Endothelial cell (in vitro differentiated cells): ENCODE measurements at regions not wholly inside any gene's neighbourhood (a gene's known extent, or its start where the extent isn't known, plus 50 kb on each side); places are given as distances from the start of the nearest gene placed in this dataset.

Experiments
- DNase-seq: peaks from one replicate; pipeline ENCODE4 v3.0.0; 2021; ENCODE audit warnings: low spot score
- H3K27ac Mint-ChIP-seq: one replicate; pipeline ENCODE4 v1.8.0; 2021; ENCODE audit warnings: mixed read lengths, inconsistent platforms; ENCODE audit not compliant: unreplicated experiment
- H3K27me3 Mint-ChIP-seq: one replicate; pipeline ENCODE4 v1.8.0; 2021; ENCODE audit warnings: mild to moderate bottlenecking, moderate library complexity, mixed read lengths, inconsistent platforms; ENCODE audit not compliant: unreplicated experiment
- H3K36me3 Mint-ChIP-seq: one replicate; pipeline ENCODE4 v1.8.0; 2021; ENCODE audit warnings: mild to moderate bottlenecking, low read depth, mixed read lengths, inconsistent platforms; ENCODE audit not compliant: unreplicated experiment
- H3K4me1 Mint-ChIP-seq: one replicate; pipeline ENCODE4 v1.8.0; 2021; ENCODE audit warnings: mild to moderate bottlenecking, mixed read lengths, inconsistent platforms; ENCODE audit not compliant: unreplicated experiment
- H3K4me3 Mint-ChIP-seq: one replicate; pipeline ENCODE4 v1.8.0; 2021; ENCODE audit warnings: mild to moderate bottlenecking, mixed read lengths, inconsistent platforms; ENCODE audit not compliant: unreplicated experiment
- H3K9me3 Mint-ChIP-seq: one replicate; pipeline ENCODE4 v1.8.0; 2021; ENCODE audit warnings: mixed read lengths, inconsistent platforms; ENCODE audit not compliant: unreplicated experiment
- CTCF ChIP-seq: fragments of 200-600 bp; sonication (generic); IDR thresholded peaks from one replicate; pipeline ENCODE4 v1.5.0; 2021; ENCODE audit warnings: antibody characterized with exemption; ENCODE audit not compliant: unreplicated experiment

GRCh38 chr5:35483780-35484179 is 133.9 kb upstream of the SPEF2 start:
- peaks cover 9% of the 10 kb centered on the region for H3K4me1 Mint-ChIP-seq
- no peak overlapping the region for H3K27ac Mint-ChIP-seq
- TF ChIP-seq CTCF: no peak
- no peak overlapping the region for H3K4me3 Mint-ChIP-seq
- no peaks in the 10 kb centered on the region for H3K36me3 Mint-ChIP-seq
- no peaks in the 10 kb centered on the region for H3K27me3 Mint-ChIP-seq
- no peaks in the 10 kb centered on the region for H3K9me3 Mint-ChIP-seq
- no peak for DNase-seq

GRCh38 chr5:35483191-35483590 is 134.5 kb upstream of the SPEF2 start:
- no peak for TF ChIP-seq CTCF
- Mint-ChIP-seq H3K36me3 (no peaks in the 10 kb centered on the region), H3K27ac (peak overlapping the region; percentile 37), H3K9me3 (no peaks in the 10 kb centered on the region), H3K27me3 (no peaks in the 10 kb centered on the region), H3K4me3 (no peak overlapping the region), H3K4me1 (peaks cover 4% of the 10 kb centered on the region)
- no peak for DNase-seq

- H3K9me3 Mint-ChIP-seq: no peaks in the 10 kb centered on the region
- H3K4me1 Mint-ChIP-seq: no peaks in the 10 kb centered on the region
- no peaks in the 10 kb centered on the region for H3K27me3 Mint-ChIP-seq
- TF ChIP-seq CTCF: no peak
- no peak overlapping the region for H3K27ac Mint-ChIP-seq
- DNase-seq: no peak
- no peak overlapping the region for H3K4me3 Mint-ChIP-seq
- H3K36me3 Mint-ChIP-seq: no peaks in the 10 kb centered on the region
These were observed 135.4 kb upstream of the SPEF2 start for GRCh38 chr5:35482167-35482755.

- Mint-ChIP-seq H3K36me3 (no peaks in the 10 kb centered on the region), H3K9me3 (no peaks in the 10 kb centered on the region), H3K27ac (no peak overlapping the region), H3K4me3 (no peak overlapping the region), H3K27me3 (peaks cover 1% of the 10 kb centered on the region), H3K4me1 (no peaks in the 10 kb centered on the region)
- DNase-seq: no peak
- TF ChIP-seq CTCF: no peak
These were observed 138.6 kb upstream of the SPEF2 start for GRCh38 chr5:35478856-35479682.

GRCh38 chr5:35477911-35478310 is 139.8 kb upstream of the SPEF2 start:
- Mint-ChIP-seq H3K4me1 (no peaks in the 10 kb centered on the region), H3K4me3 (no peak overlapping the region), H3K27me3 (peaks cover 1% of the 10 kb centered on the region), H3K36me3 (no peaks in the 10 kb centered on the region), H3K27ac (no peak overlapping the region), H3K9me3 (no peaks in the 10 kb centered on the region)
- no peak for TF ChIP-seq CTCF
- no peak for DNase-seq
